ENCODE measurements at regions not wholly inside any gene's neighbourhood (a gene's known extent, or its start where the extent isn't known, plus 50 kb on each side); places are given as distances from the start of the nearest gene placed in this dataset.

DNA sequence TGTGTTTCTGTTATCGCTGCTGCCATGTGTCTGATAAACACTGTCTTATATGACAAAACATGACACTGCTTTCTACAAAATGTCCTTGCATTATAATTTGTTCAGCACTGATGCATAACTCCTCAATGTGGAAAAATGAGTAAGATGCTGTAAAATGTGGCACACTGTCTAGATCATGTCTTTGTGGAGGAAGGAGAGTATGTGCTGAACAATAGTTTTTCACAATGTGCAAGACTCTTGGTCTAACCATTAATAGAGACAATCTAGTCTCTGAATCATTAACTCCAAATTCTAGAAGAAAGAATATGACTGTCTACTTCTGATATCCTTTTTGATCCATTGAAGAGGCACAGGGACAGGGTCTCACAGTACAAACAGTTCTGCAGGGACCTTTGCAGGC, 127.9 kb upstream of the RARB start:
- CTCF ChIA-PET (ENCODE audit: low intra/inter-chr PET ratio), result no interaction called here
- H3K27me3 ChIP-seq (ENCODE audit: control insufficient read depth in 2 of 2, insufficient read depth in 2 of 2, low read length in 2 of 2), result no peaks in the 10 kb centered on the region
- no peak overlapping the region for H3K4me2 ChIP-seq (ENCODE audit: insufficient read depth, low read length)
- no TSS peak for BruUV-seq (replicated peaks)
- no peak for DNase-seq (ENCODE audit: extremely low read depth in 1 of 4, low spot score in 3 of 4)
- H2AFZ ChIP-seq (ENCODE audit: low read depth, low read length), result no peak overlapping the region
- 0% methylated on average over 1 of the region's 1 CpG for WGBS (ENCODE audit: insufficient coverage, low coverage, missing lambda C conversion rate)
- FAIRE-seq, result no peak
- H4K20me1 ChIP-seq (replicated peaks; ENCODE audit: control insufficient read depth, insufficient read depth, low read length), result no peaks in the 10 kb centered on the region
- no peaks in the 10 kb centered on the region for H3K9me1 ChIP-seq (ENCODE audit: control insufficient read depth, insufficient read depth, low read length)
- no peak overlapping the region for H3K4me3 ChIP-seq
- TF ChIP-seq ZNF592 (IDR thresholded peaks at IDR 0.05), result no peak
- TF ChIP-seq, protein P1, sequence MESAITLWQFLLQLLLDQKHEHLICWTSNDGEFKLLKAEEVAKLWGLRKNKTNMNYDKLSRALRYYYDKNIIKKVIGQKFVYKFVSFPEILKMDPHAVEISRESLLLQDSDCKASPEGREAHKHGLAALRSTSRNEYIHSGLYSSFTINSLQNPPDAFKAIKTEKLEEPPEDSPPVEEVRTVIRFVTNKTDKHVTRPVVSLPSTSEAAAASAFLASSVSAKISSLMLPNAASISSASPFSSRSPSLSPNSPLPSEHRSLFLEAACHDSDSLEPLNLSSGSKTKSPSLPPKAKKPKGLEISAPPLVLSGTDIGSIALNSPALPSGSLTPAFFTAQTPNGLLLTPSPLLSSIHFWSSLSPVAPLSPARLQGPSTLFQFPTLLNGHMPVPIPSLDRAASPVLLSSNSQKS (CRISPR knock-in tag; IDR thresholded peaks at IDR 0.05), result no peak
- no peak for TF ChIP-seq RUNX1 (IDR thresholded peaks at IDR 0.05; ENCODE audit: low read depth)
- TF ChIP-seq SIRT6 (IDR thresholded peaks at IDR 0.05; ENCODE audit: low read depth, low read length), result no peak
- no peaks in the 10 kb centered on the region for H3K36me3 ChIP-seq (ENCODE audit: control insufficient read depth, insufficient read depth, low read length)
- in situ Hi-C loops (cut with MboI), result no loop called here
- POLR2A ChIA-PET, result no interaction called here
- no peaks in the 10 kb centered on the region for H3K9me3 ChIP-seq (replicated peaks; ENCODE audit: control insufficient read depth, insufficient read depth, low read depth, low read length)
- intact Hi-C loops (cut with micrococcal nuclease), result no loop called here
- no peak overlapping the region for H3K9ac ChIP-seq (ENCODE audit: insufficient read depth in 1 of 2, low read depth in 2 of 2, low read length in 2 of 2)
- H3K27ac ChIP-seq (ENCODE audit: extremely low read depth, low read depth, low read length), result no peak overlapping the region
- H3K79me2 ChIP-seq (ENCODE audit: control insufficient read depth, insufficient read depth, low read length), result no peaks in the 10 kb centered on the region
- ATAC-seq, result no peak
- H3K4me1 ChIP-seq (replicated peaks in 1 of 2; ENCODE audit: control insufficient read depth in 2 of 2, insufficient read depth in 2 of 2, low read length in 2 of 2), result no peaks in the 10 kb centered on the region

Measured in K562 (cell line).